HG02642 (cell line): ENCODE measurements at regions not wholly inside any gene's neighbourhood (a gene's known extent, or its start where the extent isn't known, plus 50 kb on each side); places are given as distances from the start of the nearest gene placed in this dataset.
"Not testable (repeated sequence)": the region's sequence is repeated elsewhere in the genome, so short reads cannot be mapped to it uniquely, and the experiment has no call there.

ENCODE experiments used
- ATAC-seq: cut with Tn5 transposase; IDR thresholded peaks from one replicate; pipeline ENCODE4 v1.9.1; 2021; ENCODE audit warnings: mild to moderate bottlenecking; ENCODE audit not compliant: unreplicated experiment, poor library complexity

- not testable (repeated sequence) for ATAC-seq
These were observed 51.5 kb downstream of the PPIAL4A start for GRCh38 chr1:120941066-120941465.

- not testable (repeated sequence) for ATAC-seq
These were observed 52.3 kb downstream of the PPIAL4A start for GRCh38 chr1:120941836-120942217.

GRCh38 chr1:120942218-120942944 lies 52.8 kb downstream of the PPIAL4A start:
- peak; percentile 90 for ATAC-seq

- ATAC-seq, result not testable (repeated sequence)
These were observed 53.4 kb downstream of the PPIAL4A start for GRCh38 chr1:120942945-120943319.

GRCh38 chr1:120944691-120945090 lies 55.1 kb downstream of the PPIAL4A start:
- not testable (repeated sequence) for ATAC-seq

- ATAC-seq, result not testable (repeated sequence)
These were observed 55.6 kb downstream of the PPIAL4A start for GRCh38 chr1:120945122-120945521.

- not testable (repeated sequence) for ATAC-seq
These were observed 57.5 kb downstream of the PPIAL4A start for GRCh38 chr1:120947114-120947513.

GRCh38 chr1:120949724-120950123 lies 60.2 kb downstream of the PPIAL4A start:
- not testable (repeated sequence) for ATAC-seq

GRCh38 chr1:120950633-120951032 lies 61.1 kb downstream of the PPIAL4A start:
- ATAC-seq, result not testable (repeated sequence)

GRCh38 chr1:120951100-120951499 lies 61.5 kb downstream of the PPIAL4A start:
- ATAC-seq, result not testable (repeated sequence)

GRCh38 chr1:120952207-120952870 lies 62.8 kb downstream of the PPIAL4A start:
- ATAC-seq, result not testable (repeated sequence)

GRCh38 chr1:120952871-120953265 lies 63.3 kb downstream of the PPIAL4A start:
- ATAC-seq, result not testable (repeated sequence)

GRCh38 chr1:120954736-120955135 lies 65.2 kb downstream of the PPIAL4A start:
- no peak for ATAC-seq

GRCh38 chr1:120955961-120956360 lies 66.4 kb downstream of the PPIAL4A start:
- not testable (repeated sequence) for ATAC-seq

- ATAC-seq, result not testable (repeated sequence)
These were observed 76.4 kb downstream of the PPIAL4A start for GRCh38 chr1:120966018-120966417.

- ATAC-seq, result not testable (repeated sequence)
These were observed 83.3 kb downstream of the PPIAL4A start for GRCh38 chr1:120972863-120973262.

GRCh38 chr1:120973836-120974235 lies 84.3 kb downstream of the PPIAL4A start:
- ATAC-seq, result not testable (repeated sequence)

- not testable (repeated sequence) for ATAC-seq
These were observed 87.7 kb downstream of the PPIAL4A start for GRCh38 chr1:120977279-120977678.

GRCh38 chr1:120981489-120982094 lies 92.0 kb downstream of the PPIAL4A start:
- not testable (repeated sequence) for ATAC-seq

GRCh38 chr1:120994614-120995013 lies 105.0 kb downstream of the PPIAL4A start:
- not testable (repeated sequence) for ATAC-seq

- peak; percentile 76 for ATAC-seq
These were observed 105.5 kb downstream of the PPIAL4A start for GRCh38 chr1:120995025-120995424.
